Midbrain (tissue), 1 donor: ENCODE measurements at regions not wholly inside any gene's neighbourhood (a gene's known extent, or its start where the extent isn't known, plus 50 kb on each side); places are given as distances from the start of the nearest gene placed in this dataset.
"Not testable (repeated sequence)": the region's sequence is repeated elsewhere in the genome, so short reads cannot be mapped to it uniquely, and the experiment has no call there.

Experiments
- DNase-seq: peaks from one replicate; lab custom pipeline; 2025; lab: John Stamatoyannopoulos, UW

DNA sequence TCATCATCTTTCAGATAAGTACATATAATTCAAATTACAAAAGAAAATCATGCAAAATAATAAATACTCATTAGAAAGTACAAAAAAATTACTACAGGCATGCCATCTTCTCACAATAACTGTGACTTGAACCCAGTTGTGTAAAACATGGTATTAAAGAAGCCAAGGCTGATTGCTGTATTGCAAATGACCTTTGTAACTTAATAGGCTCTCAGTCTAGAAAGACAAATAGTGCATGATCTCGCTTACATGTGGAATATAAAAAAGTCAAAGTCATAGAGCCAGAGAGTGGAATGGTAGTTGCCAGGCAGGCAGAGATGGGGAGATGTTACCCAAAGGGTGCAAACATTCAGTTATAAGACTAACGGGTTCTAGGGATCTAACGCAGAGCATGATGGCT is 626.1 kb downstream of the COL12A1 start:
- DNase-seq, result no peak

DNA sequence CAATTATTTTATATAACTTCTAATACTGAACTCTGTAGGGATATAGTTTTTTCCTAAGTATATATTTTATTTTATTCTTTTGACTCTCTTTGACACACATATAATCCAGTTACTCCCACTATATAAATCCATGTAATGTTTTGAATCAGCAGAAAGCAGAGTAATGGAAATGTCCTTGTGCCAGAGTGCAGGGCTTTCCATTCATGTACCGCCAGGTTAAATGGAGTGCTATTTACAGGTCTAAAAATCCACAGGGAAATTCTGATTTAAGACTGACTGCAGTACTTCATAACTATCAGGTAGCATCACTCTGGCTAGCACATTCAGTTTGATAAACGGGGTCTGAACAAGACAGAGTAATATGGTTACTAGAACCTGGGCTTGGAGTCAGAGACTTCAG is 626.8 kb downstream of the COL12A1 start:
- no peak for DNase-seq

DNA sequence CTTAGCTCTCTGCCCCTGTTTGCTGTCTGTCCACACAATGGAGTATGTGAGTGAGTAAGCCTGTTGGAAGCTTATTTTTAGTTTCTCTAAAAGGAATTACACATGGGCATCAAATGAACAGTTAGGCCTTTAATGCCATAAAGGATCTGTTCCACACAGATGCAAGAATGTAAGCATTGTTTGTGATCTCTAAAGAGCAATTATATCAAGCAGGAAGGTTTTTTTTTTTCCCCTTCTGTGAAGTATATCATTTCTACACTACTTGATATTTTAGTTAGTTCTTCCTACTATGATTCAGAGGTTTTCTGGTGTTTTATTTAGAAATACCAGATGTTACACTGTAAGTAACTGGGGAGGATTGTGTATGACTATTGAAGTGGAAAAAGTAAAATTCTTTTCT is 627.5 kb downstream of the COL12A1 start:
- no peak for DNase-seq

- DNase-seq, result no peak
Measured at GRCh38 chr6:74577619-74578018, 628.2 kb downstream of the COL12A1 start.

- DNase-seq, result no peak
Measured at GRCh38 chr6:74574794-74575193, 631.1 kb downstream of the COL12A1 start.

DNA sequence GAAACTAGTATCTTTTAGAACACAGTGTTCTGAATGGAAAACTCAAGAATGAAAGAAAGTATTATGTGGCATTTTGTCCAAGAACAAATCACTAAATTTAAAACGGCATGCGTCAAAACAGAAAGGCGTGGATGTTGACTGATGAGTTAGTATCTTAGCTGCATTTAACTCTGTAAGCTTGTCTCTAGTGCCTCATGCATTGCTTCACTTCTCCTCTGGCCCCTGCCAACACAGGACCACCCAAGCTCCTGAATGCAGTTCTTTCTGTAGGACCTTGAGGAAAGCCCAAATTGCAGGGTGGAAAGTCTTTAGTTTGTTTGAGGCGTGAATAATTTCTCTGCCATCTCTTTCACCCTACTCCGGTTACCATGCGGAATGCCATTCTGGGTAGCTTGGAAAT is 632.2 kb downstream of the COL12A1 start:
- no peak for DNase-seq

DNA sequence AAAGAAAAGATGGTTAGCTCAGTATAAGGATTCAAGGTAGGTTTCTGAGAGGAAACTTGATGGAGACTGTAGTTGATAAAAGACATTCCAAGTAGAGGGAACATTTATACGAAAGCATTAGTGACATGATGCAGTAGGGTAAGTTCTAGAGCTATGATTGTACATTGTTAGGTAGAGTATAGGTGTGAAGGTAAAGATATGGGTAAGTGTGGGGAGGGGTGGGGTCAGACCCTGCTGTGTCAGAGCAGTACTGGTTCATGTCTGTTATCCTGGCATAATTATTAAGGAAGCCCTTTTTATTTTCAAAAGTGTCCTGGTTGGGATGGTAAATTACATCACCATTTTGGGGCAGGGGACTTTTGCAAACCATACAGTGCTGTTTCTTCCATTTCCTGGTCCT is 635.8 kb downstream of the COL12A1 start:
- DNase-seq, result no peak

DNA sequence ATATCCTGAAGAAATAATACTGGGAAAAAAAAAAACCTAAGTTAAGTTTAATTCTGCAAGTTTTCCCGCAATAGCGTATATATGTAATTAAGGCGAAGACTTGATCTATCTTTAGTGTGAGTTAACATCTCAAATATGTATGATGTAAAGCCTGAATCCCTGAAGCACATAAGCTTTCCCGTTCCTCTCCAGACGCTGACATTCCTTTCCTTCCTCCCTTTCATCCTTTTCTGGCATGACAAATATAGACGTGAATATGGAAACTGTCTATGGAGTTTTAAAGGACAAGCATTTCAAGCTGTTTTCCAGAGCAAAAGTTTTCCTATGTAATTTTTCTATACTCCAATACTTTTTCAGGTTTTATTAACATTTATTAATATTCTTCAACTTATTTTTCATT is 637.0 kb downstream of the COL12A1 start:
- DNase-seq, result no peak

DNA sequence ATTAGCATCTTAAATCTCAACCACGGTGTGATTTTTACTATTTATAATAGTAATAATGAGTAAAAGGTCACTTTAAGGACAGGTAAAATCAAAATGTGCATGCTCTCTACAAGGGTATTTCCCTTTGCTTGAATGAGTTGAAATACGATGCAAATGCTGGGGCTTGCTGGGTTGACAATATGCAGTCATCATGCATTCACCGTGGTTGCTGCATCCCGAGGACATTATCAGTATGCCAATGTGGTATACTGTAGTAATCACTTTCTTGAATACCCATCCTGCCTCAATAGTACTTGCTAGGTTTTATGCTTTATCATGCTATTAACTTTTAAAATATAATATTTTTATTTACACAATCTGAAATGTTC is 637.9 kb downstream of the COL12A1 start:
- not testable (repeated sequence) for DNase-seq

GRCh38 chr6:74567281-74567922 is 638.5 kb downstream of the COL12A1 start:
- no peak for DNase-seq

DNA sequence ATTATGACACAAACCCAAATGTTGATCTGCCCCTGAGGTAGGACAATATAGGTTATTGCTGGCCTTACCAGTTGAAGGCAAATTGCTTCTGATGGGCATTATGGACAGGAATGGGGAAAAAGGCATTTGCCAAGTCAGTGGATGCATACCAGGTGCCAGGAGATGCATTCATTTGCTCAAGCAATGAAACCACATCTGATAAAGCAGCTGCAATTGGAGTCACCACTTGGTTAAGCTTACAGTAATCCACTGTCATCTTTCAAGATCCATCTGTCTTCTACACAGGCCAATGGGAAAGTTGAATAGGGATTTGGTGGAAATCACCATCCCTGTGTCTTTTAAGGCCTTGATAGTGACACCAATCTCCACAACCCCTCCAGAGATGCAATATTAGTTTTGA is 648.6 kb downstream of the COL12A1 start:
- DNase-seq, result no peak

DNA sequence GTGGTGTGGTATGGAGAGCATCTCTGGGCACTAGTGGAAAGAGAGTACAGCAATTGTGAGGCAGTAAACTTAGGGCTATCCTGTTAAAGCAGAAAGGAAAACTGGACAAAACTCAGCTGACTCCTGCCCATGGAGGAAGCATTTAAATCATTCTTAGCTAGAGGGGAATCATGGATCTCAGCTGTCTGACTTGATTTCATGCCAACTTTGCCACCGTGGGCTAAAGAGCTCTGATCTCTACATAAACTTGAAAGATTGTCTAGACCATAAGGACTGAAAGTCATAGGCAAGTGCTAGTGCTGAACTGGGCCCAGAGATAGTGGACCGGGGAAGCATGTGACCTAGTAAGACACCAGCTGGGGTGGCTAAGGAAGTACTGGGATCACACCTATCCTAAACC is 651.8 kb downstream of the COL12A1 start:
- no peak for DNase-seq

DNA sequence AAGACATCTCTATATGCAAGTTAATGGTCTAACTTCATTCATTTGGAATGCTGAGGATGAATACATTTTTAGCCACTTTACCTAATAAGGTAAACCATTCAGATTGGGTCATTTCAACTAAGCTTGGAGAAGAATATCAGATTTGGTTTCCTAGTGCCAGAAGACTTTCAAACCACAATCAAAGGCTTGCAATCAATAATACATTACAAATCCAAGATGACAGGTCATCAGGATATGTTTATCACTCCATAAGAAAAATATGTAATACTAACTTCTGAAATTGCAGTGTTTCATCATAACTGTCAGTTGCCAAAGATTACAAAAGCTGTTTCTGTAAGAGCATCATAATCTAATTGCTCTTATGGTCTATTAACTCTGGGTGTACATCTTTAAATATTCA is 654.0 kb downstream of the COL12A1 start:
- DNase-seq, result no peak

DNA sequence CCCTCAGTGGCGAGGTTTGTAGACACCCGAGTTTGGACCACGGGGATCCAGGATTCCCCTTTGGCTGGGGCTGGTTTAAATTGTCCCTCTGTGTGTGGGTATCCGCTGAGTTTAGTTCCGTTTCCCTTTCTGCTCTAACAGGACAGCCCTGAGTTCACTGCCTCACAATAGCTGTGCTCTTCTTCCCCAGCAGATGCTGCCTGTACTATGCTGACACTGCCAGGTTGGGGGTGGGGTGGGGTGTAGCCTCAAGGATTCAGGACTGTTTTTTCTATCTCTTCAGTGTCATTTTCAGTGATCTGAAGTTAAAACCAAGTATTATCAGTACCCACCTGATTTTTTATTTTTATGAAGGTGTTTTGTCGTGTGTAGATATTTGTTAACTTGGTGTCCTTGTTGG is 655.0 kb downstream of the COL12A1 start:
- no peak for DNase-seq

- no peak for DNase-seq
Measured at GRCh38 chr6:74549746-74550145, 656.1 kb downstream of the COL12A1 start.

GRCh38 chr6:74534465-74535211 is 671.2 kb downstream of the COL12A1 start:
- no peak for DNase-seq

- DNase-seq, result no peak
Measured at GRCh38 chr6:74519163-74519562, 686.7 kb downstream of the COL12A1 start.

DNA sequence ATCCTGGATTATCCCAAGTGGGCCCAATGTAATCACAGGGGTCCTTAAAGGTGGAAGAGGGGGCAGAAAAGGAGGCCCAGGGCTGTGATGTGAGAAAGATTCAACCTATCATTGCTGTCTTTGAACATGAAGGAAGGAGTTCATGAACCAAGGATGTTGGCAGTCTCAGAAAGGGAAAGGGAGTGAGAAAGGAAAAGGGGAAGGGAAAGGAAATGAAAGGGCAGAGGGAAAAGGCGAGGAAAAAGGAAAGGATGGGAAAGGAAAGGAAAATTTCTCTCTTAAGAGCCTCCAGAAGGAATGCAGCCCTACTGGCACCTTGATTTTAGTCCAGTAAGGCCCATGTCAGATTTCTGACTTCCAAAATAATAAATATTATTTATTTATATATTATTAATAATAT is 687.8 kb downstream of the COL12A1 start:
- DNase-seq, result no peak

GRCh38 chr6:74510878-74511277 is 695.0 kb downstream of the COL12A1 start:
- DNase-seq, result no peak

GRCh38 chr6:74507649-74508048 is 698.2 kb downstream of the COL12A1 start:
- no peak for DNase-seq

DNA sequence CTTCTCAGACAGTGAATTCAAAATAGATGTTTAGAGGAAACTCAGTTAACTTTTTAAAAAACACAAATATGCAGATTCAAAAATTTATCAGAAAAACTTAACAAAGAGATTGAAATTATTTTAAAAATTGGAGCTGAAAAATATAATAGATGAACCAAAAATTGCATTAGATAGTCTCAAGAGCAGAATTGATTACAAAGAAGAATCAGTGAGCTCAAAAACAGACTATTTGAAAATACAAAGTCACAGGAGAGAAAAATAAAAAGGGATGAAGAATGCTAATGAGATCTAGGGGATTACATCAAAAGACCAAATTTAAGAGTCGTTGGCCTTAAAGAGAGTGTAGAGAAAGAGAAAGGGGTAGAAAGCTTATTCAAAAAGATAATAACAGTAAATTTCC is 700.5 kb downstream of the COL12A1 start:
- no peak for DNase-seq

DNA sequence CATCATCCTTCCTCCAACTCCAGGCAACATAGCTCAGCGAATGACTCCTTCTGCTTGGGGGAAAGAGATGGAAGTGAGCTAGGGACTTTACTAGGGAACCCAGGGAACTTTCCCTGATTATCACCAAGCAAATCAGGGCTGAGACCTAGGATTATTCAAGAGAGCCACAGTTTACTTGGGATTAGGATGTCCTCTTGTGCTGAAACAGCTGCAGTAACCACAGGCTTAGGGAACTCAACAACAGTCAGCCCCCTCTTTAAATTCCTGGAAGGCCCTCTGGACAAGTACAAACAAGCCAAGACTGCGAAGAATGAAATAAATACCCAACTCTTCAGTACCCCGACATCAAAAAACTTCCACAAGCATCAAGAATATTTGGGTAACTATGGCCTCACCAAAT is 700.9 kb downstream of the COL12A1 start:
- no peak for DNase-seq

GRCh38 chr6:74492587-74492986 is 713.3 kb downstream of the COL12A1 start:
- DNase-seq, result no peak

DNA sequence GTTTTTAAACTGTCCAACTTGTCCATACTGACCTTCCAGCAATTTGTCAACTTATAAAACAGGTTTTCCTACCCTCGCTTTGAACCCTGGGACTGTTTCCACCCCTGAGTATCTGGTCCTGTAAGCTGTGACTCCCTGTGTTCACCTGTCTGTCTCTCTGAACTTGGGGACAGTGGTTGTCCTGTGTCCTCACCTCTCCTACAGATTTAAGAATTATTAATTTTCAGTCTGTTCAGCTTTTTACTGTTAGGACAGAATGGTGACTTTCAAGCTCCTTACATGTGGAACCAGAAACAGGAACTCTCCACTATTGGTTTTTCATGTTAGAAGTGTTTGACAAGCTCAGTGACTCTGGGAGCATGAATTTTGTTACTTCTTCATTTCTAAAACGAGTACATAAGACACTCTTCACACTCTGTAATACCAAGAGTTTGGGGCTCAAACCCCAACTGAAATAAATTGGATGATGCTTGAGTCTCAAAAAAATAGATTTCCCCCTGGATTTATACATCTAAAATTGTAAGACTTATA is 713.9 kb downstream of the COL12A1 start:
- no peak for DNase-seq
